ENCODE measurements at regions not wholly inside any gene's neighbourhood (a gene's known extent, or its start where the extent isn't known, plus 50 kb on each side); places are given as distances from the start of the nearest gene placed in this dataset.
"Not testable (repeated sequence)": the region's sequence is repeated elsewhere in the genome, so short reads cannot be mapped to it uniquely, and the experiment has no call there.

DNA sequence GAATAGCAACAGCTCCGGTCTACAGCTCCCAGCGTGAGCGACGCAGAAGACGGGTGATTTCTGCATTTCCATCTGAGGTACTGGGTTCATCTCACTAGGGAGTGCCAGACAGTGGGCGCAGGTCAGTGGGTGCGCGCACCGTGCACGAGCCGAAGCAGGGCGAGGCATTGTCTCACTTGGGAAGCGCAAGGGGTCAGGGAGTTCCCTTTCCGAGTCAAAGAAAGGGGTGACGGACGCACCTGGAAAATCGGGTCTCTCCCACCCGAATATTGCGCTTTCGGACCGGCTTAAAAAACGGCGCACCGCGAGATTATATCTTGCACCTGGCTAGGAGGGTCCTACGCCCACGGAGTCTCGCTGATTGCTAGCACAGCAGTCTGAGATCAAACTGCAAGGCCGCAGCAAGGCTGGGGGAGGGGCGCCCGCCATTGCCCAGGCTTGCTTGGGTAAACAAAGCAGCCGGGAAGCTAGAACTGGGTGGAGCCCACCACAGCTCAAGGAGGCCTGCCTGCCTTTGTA, 442.3 kb upstream of the NFIA start:
- DNase-seq, result not testable (repeated sequence)

DNA sequence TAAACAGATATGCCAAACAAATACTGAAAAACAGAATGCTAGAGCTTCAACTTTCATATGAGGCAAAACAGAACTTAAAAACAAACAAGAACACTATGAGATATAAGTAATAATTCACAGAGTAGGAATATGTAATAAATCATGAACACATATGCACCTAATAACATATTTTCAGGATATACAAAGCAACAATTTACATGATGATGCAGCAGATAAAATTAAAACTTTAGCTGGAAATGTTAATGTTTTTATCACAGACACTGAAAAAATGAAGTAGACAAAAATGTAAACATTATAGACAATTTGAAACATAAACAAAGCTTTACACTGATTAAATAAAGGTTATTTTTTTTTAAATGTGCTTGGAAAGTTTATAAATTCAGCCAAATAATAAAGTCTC, 443.1 kb upstream of the NFIA start:
- no peak for DNase-seq

DNA sequence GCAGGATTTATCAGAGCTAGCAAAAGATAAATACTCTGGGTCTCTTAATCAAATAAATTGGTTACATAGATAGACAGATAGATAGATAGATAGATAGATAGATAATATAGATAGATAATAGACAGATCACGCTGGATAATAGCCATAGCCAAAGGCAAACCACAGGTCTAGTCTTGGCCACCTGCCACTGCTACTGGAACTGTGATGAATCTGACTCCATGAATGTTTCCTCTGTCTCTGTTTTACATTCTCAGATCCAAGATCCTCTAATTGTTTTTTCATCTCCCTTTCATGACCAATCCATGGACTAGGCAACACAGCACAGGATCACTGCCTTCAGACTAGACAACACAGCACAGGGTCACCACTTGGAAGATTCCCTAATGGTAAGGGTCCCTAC, 444.7 kb upstream of the NFIA start:
- DNase-seq, result no peak

DNA sequence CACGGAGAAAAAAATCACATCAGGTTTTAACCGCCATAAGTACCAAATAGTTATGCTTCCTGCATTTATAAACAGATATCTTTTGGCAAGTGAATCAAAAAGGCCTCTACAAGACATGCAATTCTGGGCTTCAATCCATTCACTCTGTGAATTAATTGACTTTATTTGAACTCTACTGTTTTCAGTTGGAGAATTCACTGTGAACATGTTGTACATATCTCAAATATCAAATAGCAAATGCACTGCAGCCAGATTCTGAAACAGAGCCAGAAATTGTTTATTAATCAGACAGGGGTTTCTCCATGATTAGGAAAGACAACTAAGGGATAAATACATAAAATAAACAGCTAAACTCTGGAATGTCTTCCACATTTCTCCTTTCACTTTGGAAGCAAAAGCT, 445.4 kb upstream of the NFIA start:
- no peak for DNase-seq

DNA sequence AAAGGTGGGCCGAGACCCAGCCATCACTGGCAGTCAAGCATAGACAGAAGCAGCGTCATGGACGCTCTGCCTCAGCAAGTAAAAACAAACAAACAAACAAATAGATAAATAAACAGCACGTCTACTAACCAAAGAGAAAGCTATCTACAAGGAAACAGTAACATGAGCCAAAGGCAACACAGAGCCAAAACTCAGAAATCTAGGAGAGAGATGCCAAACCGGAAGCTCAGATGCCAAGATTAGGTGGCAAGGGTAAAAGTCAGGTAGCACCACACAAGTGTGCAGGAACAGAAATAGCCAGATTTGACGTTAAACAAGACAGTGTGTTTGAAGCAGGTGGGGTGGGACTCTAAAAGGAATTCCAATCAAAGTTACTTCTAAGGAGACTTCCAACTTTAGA, 448.3 kb upstream of the NFIA start:
- no peak for DNase-seq

DNA sequence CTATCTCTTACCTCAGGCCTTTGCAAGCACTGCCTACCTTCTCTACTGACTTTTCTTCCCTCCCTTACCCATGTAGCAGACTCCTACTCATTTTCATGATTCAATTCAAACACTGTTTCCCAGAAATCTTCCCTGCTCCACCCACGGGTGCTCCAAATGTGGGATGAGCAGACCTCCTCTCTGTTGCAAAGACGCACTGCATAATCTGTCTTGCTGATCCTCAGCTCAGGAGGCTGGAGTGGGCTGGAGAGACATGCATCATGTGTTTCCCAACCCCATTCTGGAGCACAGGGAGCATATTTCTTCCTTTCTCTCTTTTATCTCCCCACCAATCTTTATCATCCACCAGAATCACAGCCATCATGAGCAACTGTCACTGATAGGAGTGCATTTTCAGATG, 459.9 kb upstream of the NFIA start:
- DNase-seq, result no peak

DNA sequence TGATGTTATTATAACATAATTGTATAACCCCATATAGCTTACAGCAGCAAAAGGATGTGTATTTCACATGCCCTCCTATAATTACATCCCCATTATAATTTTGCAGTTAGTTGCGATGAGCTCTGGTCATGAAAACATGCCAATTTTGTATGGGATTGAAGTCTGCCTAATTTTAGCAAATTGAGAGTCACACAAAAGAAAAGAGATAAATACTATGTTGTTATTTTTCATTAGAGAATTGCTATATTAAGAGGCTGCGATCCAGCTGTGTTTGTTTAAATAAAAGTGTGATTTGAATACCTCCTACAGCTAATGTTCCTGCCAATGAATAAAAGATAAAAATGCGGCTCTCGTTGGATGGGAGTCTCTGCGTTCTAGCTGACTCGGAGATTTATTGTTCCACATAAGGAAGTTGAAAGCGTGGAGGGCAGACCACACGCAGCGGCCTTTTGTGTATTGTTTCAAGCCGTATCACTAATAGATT, 461.0 kb upstream of the NFIA start:
- no peak for DNase-seq

DNA sequence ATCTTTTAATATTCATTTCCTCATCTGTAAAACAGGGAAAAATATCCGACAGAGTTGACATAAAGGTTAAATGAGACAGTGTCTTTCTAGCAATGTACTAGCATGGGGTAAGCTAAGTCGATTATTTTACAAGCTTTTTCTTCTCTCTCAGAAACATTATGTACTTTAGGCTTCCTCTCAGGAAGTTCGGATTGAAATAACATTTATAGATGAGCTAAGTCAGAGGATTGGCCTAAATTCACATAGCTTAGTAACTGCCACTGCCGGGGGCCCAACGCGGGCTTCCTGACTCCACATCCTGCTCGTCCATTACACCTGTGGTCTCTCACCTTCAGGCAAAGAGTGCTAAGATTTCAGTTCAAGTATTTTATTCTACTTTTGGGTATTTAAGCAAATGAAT, 462.3 kb upstream of the NFIA start:
- DNase-seq, result no peak

DNA sequence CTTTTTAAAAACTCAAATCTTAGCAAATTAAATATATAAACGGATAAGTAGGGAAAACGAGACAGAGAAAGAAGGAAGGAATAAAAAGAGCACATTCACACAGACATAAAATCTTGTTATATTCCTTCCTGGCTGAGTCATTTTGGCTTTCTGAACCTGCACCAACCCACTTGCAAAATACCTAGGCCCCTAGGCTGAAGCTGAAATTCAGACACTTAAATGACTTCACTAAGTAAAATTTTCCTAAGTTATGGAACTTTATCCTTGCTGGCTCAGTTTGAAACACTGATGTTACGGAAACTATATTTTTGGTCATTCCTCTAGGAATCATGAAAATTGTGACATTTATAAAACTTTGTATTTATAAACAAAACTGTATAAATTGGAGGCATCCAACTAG, 462.8 kb upstream of the NFIA start:
- DNase-seq, result no peak

DNA sequence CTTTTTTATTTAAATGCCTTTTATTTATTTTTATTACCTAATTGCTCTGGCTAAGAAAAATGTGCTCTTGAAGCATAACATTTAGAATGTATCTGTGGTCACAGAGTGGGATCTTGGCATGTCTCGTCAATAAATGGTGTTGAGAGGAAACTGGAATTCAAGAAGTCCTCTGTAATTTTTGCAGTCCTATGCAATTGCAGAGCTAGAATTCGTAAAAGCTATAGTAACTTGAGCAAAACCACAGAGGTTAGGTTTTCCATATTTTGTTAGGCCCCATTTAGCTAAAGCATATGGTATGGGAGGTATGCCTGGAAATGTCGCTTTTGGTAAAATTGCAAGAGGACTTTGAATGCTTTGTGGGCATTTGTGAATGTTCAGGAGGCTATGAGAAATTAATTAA, 466.7 kb upstream of the NFIA start:
- peak; percentile 14 for DNase-seq

DNA sequence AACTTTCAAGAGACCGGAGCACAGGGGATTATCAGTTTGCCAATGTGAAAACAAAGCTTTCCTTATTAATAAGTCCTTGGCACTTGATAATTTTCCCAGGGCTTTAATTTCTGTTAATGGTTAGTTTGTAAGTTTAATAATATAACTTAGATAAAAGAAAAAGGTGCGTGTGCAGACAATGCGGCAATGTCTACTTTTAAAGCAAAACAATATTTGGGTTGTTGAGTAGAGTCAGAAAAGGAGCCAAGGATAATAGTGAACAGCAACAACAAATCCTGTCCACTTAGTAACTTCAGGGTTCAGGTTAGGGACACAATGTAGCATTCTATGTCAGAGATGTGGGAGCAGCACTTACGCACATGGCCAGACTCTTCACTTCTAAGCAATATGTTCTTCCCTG, 469.6 kb upstream of the NFIA start:
- DNase-seq, result no peak

DNA sequence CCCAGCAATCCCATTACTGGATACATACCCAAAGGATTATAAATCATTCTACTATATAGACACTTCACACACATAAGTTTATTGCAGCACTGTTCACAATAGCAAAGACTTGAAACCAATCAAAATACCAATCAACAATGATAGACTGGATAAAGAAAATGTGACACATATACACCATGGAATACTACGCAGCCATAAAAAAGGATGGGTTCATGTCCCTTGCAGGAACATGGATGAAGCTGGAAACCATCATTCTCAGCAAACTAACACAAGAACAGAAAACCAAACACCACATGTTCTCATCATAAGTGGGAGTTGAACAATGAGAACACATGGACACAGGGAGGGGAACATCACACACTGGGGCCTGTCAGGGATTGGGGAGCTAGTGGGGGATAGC, 475.4 kb upstream of the NFIA start:
- not testable (repeated sequence) for DNase-seq

DNA sequence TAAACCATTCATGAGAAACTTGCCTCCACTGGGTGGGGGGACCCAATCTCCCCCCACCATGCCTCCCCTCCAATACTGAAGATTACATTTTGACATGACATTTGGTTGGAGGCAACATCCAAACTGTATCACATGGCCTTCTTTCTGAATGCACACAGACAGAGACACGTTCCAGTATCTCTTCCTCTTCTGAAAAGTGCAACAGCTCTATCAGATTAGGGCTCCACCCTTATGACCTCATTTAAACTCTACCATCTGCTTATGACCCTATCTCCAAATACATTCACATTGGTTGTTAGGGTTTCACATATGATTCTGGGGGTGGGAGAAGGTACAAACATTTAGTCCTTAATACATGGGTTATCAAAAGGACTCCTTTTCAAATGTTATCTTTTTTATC, 481.8 kb upstream of the NFIA start:
- DNase-seq, result no peak

DNA sequence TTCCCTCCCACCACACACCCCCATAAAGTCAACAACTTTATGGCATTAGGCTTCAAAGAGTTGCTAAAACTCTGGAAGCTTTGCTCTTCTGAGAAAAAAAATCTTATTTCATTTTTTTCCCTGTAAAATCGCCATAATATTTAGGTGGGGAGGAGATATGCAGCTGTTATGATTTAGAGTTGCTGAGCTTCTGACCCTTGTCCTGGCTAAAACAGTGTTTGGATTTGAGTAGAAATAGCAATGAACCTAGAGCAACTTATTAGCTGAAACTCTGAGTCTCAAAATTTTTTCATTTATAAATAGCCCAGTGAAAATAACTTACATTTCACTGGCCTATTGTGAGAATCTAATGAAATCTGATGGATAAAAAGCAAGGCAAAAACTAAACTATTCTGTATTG, 482.8 kb upstream of the NFIA start:
- no peak for DNase-seq

DNA sequence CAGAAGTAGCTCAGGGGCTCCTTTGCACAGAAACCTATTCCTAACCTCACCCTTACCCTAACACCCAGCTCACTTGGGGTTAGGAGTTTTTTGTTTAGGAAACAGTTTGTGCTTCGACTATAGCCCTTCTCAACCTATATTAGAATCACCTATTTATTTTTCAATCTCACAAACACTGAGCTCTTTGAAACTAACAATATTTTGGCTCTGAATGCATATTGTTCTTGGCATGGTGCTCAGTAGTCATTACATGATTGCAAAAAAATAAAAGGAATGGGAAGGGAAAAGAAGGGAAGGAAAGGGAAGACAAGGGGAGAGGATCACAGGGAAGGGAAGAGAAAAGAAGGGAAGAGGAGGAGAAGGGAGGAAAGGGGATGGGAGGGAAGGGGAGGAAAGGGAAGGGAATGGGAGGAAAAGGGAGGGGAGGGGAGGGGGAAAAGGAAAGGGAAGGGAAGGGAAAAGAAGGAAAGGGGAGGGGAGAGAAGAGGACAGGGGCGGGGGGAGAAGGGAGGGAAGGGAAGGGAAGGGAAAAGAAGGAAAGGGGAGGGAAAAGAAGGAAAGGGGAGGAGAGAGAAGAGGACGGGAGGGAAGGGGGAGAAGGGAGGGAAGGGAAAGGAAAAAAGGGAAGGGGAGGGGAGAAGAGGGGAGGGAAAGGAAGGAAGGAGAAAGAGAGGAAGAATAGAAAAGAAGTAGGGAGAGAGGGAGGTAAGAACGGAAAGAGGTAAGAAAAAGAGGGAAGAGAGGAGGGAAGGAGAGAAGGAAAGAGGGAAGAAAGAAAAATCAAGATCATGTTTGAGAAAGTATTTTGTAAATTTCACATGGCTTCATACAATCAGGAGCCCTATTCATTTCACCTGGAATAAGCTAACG, 484.1 kb upstream of the NFIA start:
- no peak for DNase-seq

DNA sequence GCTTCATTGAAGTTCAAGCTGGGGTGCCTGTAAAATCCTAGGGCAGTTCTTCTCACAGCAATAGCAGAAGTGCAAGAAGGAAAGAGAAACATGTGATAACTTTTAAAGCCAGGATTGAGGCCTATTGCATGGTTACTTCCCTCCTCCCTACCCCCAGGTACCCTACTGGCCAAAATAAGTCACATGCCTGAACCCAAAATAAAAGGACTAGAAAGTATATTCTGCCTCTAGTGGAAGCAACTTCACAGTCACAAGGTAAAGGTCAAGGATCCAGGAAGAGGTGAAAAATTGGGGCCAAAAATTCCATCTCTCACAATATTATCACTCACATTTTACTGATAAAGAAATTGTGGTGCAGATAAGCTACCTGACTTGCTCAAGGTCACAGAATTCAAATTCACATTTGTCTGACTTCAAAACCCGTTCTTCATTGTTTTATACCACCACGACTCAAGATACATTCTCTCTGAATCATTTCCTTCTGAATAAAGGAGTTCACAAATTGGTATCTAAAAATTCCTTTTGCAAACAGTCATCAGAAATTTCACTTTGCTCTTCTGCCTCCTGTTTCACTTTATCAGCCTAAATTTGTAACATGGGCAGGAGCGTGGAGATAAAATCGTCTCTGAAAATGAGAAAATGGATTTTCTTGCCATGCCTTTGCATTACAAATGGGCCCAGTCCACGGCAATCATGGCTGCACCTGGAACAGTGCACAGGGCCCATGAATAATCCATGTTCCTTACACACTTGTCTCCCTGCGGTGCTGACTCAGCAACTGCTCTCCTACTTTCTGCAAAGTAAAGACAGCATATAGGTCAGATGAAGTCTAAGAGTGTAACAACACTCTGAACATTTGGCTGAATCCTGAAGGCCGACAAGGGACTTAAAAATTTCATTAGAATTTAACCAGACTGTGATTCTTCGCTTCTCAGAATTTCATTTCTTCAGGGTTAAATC, 485.3 kb upstream of the NFIA start:
- DNase-seq, result peak; percentile 59

DNA sequence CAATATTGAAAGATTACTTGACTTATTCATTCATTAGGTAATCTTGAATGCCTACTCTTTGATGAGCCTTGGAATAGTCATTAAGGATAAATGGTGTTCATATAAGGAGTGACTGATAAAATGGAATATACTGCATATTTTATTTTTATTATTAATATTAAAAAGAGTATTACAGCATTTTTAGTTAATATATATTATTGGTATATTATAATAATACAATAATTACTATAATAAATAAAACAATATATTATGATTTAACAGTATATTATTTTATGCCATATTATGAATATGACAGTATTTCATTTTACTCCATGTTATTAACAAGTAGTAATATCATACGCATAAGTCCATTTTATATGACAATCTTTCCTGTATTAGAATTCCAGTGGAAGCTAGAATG, 490.8 kb upstream of the NFIA start:
- DNase-seq, result no peak

DNA sequence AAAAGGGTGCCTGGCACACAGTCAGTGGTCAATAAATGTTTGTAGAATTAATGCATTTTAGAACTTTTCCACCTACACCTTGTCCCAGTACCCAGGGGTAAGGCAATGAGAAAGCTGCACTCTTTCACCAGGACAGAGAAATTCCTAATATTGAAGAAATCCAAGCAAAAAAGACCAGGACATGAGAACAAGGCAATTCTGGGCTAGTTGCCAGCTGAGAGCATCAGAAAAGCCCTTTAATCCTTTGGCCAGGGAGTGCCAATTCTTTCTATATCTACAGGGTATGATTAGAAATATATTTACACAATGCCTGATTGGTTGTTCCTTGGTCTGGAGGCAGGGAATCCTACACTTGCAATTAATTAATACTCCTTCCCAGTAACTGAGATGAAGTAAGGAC, 492.4 kb upstream of the NFIA start:
- no peak for DNase-seq

DNA sequence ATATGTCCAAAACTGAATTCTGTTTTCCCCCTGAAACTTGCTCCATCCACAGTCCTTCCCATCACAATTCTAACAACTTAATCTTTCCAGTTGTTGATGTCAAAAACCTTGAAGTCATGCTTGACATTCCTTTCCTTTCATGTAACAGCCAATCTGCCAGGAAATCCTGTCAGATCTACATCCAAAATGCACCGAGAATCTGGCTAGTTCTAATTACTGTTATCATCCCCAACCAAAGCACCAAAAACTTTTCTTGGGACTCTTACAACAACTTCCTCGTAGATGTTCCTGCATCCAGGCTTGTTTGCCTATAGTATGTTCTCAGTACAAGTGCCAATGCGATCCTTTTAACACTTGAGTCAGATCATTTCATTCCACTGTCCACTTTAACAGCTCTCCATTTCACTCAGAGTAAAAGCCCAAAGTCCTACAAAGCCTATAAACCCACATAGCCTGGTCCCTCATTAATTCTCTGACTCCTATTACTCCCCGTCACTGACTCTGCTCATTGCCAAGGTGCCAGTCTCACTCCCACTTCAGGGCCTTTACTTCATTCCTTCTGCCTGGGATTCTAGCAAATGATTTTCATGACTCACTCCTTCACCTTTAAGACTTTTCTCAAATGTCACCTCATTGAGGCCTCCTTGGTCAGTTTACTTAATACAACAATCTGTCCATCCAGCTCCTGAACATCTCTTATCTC, 493.2 kb upstream of the NFIA start:
- no peak for DNase-seq

DNA sequence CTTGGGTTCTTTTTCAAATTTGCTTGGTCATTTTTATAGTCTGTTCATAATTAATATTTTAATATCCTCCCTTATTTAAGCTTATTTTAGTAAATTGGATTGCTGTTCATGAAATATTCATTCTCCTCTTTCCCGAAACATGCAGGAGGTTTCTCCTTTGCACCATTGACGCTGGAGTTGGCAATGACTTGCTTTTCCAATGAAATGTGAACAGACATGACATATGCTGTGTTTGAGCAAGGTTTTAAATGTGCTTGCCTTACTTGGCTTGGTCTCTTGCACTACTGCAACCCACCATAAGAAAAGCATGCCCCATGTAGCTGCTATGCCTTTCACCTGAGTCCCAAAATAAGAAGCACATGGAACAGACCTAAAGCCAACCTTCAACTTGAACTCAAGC, 498.0 kb upstream of the NFIA start:
- DNase-seq, result no peak

DNA sequence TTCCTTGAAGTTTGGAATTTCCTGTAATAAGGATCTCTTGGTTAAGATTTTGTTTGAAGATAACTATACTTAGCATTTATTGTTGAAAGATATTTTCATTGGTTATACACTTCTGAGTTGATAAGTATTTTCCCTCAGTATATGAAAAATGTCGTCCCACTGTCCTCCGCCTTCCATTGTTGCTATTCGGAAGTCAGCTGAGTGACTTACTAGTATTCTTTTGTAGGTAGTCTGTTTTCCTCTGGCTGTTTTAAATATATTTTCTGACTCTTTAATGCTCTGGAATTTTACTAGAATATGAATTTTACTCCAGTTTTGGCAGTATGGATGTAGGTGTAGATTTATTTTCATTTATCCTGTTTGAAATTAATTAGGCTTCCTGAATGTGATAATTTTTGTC, 498.7 kb upstream of the NFIA start:
- no peak for DNase-seq

DNA sequence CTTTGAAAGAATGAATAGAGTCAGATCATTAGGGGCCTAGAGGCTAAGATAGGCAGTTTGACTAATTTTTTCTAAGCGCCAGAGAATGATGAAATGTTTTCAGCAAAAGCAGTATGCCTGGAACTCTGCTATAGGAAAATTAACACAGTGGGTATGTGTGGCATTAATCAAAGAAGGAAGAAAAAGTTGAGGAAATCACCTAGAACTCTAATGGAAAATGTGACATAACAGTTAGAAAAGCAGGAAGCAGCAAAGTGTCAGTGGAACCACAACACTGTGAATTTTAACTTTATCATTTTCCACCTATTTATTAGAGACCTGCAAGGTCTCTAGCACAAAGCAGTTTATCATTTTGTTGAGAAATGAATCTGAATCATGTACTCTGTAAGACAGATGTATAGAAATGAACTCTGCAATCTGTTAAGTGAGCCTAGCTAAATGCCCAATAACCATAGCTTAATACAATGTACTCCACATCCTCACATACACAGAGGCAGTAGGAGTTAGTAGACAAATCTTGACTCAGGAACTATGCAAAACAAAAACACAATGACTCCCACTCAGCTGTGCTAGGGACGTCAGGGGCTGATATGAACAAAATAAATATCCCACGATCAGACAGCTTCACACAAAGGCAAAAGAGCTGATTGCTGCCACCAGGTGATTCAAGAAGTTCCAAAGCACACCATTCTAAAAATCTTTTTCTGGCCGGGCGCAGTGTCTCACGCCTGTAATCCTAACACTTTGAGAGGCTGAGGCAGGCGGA, 500.7 kb upstream of the NFIA start:
- DNase-seq, result no peak
